Neural progenitor cell (in vitro differentiated cells): ENCODE measurements at regions not wholly inside any gene's neighbourhood (a gene's known extent, or its start where the extent isn't known, plus 50 kb on each side); places are given as distances from the start of the nearest gene placed in this dataset.

ENCODE experiments used
- DNase-seq: peaks from one replicate; pipeline ENCODE4 v3.0.0-alpha.2; 2016; ENCODE audit warnings: low spot score
- H2AFZ ChIP-seq: fragments of 200-600 bp; sonication (generic); replicated peaks from 2 replicates; pipeline ENCODE4 v1.6.1; 2016; ENCODE audit warnings: antibody characterized with exemption
- H3F3A ChIP-seq: fragments of 200-600 bp; sonication (generic); 2 replicates; pipeline ENCODE4 v1.6.1; 2016; ENCODE audit warnings: antibody characterized with exemption, low read depth
- H3K27ac ChIP-seq: fragments of 200-600 bp; sonication (generic); 2 replicates; pipeline ENCODE4 v1.5.1; 2016; ENCODE audit warnings: mild to moderate bottlenecking
- H3K27me3 ChIP-seq: fragments of 200-600 bp; sonication (generic); 2 replicates; pipeline ENCODE4 v1.6.1; 2016; ENCODE audit warnings: mild to moderate bottlenecking, moderate library complexity
- H3K36me3 ChIP-seq: fragments of 200-600 bp; sonication (generic); 2 replicates; pipeline ENCODE4 v1.5.1; 2016
- H3K4me1 ChIP-seq: fragments of 200-600 bp; sonication (generic); 2 replicates; pipeline ENCODE4 v1.6.1; 2016; ENCODE audit warnings: mixed run types
- H3K4me2 ChIP-seq: fragments of 200-600 bp; sonication (generic); 2 replicates; pipeline ENCODE4 v1.6.1; 2016
- H3K4me3 ChIP-seq: fragments of 200-600 bp; sonication (generic); 2 replicates; pipeline ENCODE4 v1.5.1; 2016
- H3K79me2 ChIP-seq: fragments of 200-600 bp; sonication (generic); 2 replicates; pipeline ENCODE4 v1.6.1; 2016; ENCODE audit warnings: low read depth
- H3K9ac ChIP-seq: fragments of 200-600 bp; sonication (generic); 2 replicates; pipeline ENCODE4 v1.6.1; 2016
- H3K9me3 ChIP-seq: fragments of 200-600 bp; sonication (generic); 2 replicates; pipeline ENCODE4 v1.5.1; 2016; ENCODE audit warnings: low read depth
- H4K20me1 ChIP-seq: fragments of 200-600 bp; sonication (generic); 2 replicates; pipeline ENCODE4 v1.6.1; 2016; ENCODE audit warnings: low read depth
- H3K27ac Mint-ChIP-seq: 3 replicates; pipeline ENCODE4 v1.8.0; 2021; ENCODE audit warnings: mixed read lengths
- H3K27me3 Mint-ChIP-seq: 2 replicates; pipeline ENCODE4 v1.8.0; 2022; ENCODE audit warnings: low read depth, mild to moderate bottlenecking, inconsistent platforms, moderate library complexity, mixed read lengths; ENCODE audit not compliant: insufficient read depth
- H3K36me3 Mint-ChIP-seq: 3 replicates; pipeline ENCODE4 v1.8.0; 2021; ENCODE audit warnings: mixed read lengths
- H3K4me1 Mint-ChIP-seq: 3 replicates; pipeline ENCODE4 v1.8.0; 2021; ENCODE audit warnings: mixed read lengths
- H3K4me3 Mint-ChIP-seq: 3 replicates; pipeline ENCODE4 v1.8.0; 2021; ENCODE audit warnings: mild to moderate bottlenecking, moderate library complexity, mixed read lengths
- H3K9me3 Mint-ChIP-seq: 3 replicates; pipeline ENCODE4 v1.8.0; 2020; ENCODE audit warnings: mixed read lengths
- EZH2 ChIP-seq: fragments of 200-600 bp; sonication (generic); IDR thresholded peaks from 2 replicates; pipeline ENCODE4 v1.6.1; 2017; ENCODE audit warnings: antibody characterized with exemption, mild to moderate bottlenecking, moderate library complexity
- EZH2phosphoT487 ChIP-seq: fragments of 200-600 bp; sonication (generic); IDR thresholded peaks from 2 replicates; pipeline ENCODE4 v1.6.1; 2017; ENCODE audit warnings: antibody characterized with exemption
- TF ChIP-seq, protein P1 (sequence below): fragments of 200-600 bp; sonication (generic); IDR thresholded peaks from 2 replicates; pipeline ENCODE4 v1.5.1; 2017; ENCODE audit warnings: antibody characterized with exemption, mild to moderate bottlenecking

DNA sequence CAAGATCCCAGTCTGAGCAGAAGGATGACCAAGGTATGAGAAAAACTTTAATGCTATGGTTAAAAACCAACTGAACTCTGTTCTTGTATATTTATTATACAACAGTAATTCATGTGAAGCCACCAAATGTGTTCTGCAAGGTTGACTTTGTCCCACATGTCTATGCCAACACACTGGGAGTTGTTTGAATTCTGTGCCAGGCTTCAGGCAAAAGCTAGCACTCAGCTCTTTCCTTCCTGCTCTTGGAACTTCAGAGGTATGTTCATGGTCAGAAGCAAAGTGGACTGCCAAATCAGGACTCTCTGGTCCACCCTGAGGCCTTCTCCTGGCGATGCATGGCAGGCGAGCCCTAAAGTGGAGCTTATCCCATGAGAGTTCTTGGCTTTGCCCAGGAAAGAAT lies 205.6 kb upstream of the AR start:
- no peaks in the 10 kb centered on the region for H3K27me3 ChIP-seq
- no peak for TF ChIP-seq EZH2
- no peak for TF ChIP-seq EZH2phosphoT487
- TF ChIP-seq, protein P1, sequence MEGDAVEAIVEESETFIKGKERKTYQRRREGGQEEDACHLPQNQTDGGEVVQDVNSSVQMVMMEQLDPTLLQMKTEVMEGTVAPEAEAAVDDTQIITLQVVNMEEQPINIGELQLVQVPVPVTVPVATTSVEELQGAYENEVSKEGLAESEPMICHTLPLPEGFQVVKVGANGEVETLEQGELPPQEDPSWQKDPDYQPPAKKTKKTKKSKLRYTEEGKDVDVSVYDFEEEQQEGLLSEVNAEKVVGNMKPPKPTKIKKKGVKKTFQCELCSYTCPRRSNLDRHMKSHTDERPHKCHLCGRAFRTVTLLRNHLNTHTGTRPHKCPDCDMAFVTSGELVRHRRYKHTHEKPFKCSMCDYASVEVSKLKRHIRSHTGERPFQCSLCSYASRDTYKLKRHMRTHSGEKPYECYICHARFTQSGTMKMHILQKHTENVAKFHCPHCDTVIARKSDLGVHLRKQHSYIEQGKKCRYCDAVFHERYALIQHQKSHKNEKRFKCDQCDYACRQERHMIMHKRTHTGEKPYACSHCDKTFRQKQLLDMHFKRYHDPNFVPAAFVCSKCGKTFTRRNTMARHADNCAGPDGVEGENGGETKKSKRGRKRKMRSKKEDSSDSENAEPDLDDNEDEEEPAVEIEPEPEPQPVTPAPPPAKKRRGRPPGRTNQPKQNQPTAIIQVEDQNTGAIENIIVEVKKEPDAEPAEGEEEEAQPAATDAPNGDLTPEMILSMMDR, result no peak
- no peak for DNase-seq
- H3K4me3 ChIP-seq, result no peak overlapping the region
- H3K36me3 ChIP-seq, result no peaks in the 10 kb centered on the region
- Mint-ChIP-seq H3K36me3 (no peaks in the 10 kb centered on the region), H3K27me3 (no peaks in the 10 kb centered on the region), H3K9me3 (no peaks in the 10 kb centered on the region), H3K27ac (no peak overlapping the region), H3K4me1 (no peaks in the 10 kb centered on the region), H3K4me3 (no peak overlapping the region)
- H2AFZ ChIP-seq, result no peak overlapping the region
- H3K9ac ChIP-seq, result no peak overlapping the region
- H3K4me2 ChIP-seq, result no peak overlapping the region
- no peaks in the 10 kb centered on the region for H3K79me2 ChIP-seq
- no peaks in the 10 kb centered on the region for H3K4me1 ChIP-seq
- no peaks in the 10 kb centered on the region for H3F3A ChIP-seq
- peaks cover under 1% of the 10 kb centered on the region for H3K9me3 ChIP-seq
- H3K27ac ChIP-seq, result no peak overlapping the region
- H4K20me1 ChIP-seq, result no peaks in the 10 kb centered on the region

DNA sequence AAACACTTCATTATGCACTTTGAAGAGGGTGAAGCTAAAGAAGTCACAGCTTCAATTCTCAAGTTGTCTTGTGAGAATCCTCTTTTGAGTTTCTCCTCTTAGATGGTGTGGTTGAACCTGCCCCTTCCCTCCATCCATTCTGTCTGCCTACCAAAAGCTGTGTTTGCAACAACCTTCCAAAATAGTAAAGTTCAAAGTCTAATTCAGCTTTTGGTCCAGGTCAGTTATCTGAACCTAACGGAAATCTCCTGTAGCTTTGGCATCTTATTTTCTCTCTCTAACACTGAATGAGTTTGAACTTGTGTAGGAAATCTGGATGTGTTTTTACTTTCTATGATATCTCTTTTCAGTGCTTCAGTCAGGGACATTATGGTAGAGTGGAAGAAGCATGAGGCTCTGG lies 201.7 kb upstream of the AR start:
- Mint-ChIP-seq H3K27ac (no peak overlapping the region), H3K9me3 (no peaks in the 10 kb centered on the region), H3K27me3 (no peaks in the 10 kb centered on the region), H3K36me3 (no peaks in the 10 kb centered on the region), H3K4me1 (no peaks in the 10 kb centered on the region), H3K4me3 (no peak overlapping the region)
- Histone ChIP-seq H4K20me1 (no peaks in the 10 kb centered on the region), H3K9ac (no peak overlapping the region), H3K27me3 (no peaks in the 10 kb centered on the region), H3K27ac (no peak overlapping the region), H3K4me1 (no peaks in the 10 kb centered on the region), H2AFZ (no peak overlapping the region), H3F3A (no peaks in the 10 kb centered on the region), H3K9me3 (peaks cover 3% of the 10 kb centered on the region), H3K4me2 (no peak overlapping the region), H3K79me2 (no peaks in the 10 kb centered on the region), H3K36me3 (no peaks in the 10 kb centered on the region), H3K4me3 (no peak overlapping the region)
- no peak for DNase-seq
- TF ChIP-seq EZH2phosphoT487 (no peak), EZH2 (no peak)
- TF ChIP-seq, protein P1, result no peak

DNA sequence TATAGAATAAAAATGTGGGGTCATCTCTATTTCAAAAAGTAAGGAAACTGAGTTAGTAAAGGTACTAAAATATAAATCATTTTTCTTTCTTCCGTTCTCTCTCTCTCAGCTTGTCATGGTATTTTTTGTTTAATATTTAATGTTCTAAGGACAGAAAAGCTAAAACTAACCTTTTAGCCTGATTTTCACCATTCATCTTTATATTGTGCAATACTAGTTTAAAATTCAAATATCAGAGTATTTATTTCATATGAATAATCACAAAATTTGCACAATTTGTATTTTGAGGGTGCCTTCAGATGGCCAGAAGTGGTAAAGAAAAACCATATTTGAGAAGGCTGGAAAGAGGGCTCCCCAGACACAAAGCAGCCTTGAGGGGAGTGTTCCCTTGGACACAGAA lies 197.6 kb upstream of the AR start:
- DNase-seq, result no peak
- Histone ChIP-seq H4K20me1 (no peaks in the 10 kb centered on the region), H3K9me3 (peaks cover 3% of the 10 kb centered on the region), H2AFZ (no peak overlapping the region), H3K79me2 (no peaks in the 10 kb centered on the region), H3F3A (no peaks in the 10 kb centered on the region), H3K4me2 (no peak overlapping the region), H3K27me3 (no peaks in the 10 kb centered on the region), H3K27ac (no peak overlapping the region), H3K4me1 (no peaks in the 10 kb centered on the region), H3K36me3 (no peaks in the 10 kb centered on the region), H3K9ac (no peak overlapping the region), H3K4me3 (no peak overlapping the region)
- no peaks in the 10 kb centered on the region for H3K9me3 Mint-ChIP-seq
- H3K4me1 Mint-ChIP-seq, result no peaks in the 10 kb centered on the region
- no peaks in the 10 kb centered on the region for H3K27me3 Mint-ChIP-seq
- no peak overlapping the region for H3K4me3 Mint-ChIP-seq
- TF ChIP-seq, protein P1, result no peak
- TF ChIP-seq EZH2phosphoT487 (no peak), EZH2 (no peak)
- no peaks in the 10 kb centered on the region for H3K36me3 Mint-ChIP-seq
- no peak overlapping the region for H3K27ac Mint-ChIP-seq

DNA sequence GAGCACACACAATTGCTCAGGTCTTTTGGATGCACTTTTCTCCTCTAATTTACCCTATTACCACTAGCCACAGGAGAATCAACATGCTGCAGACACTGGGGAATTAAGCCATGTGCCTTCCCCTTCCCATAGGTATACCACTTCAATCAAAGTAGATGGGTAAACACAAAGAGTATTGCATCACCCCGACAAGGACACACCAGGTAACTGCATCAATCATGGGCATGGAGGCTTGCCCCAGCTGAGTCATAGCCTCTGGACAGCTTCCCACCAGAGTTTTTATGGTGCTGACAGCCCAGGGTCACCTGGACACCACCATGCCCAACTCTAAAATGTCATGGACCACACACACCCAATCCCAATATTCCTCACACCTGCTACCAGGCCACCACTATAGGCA lies 197.2 kb upstream of the AR start:
- no peak overlapping the region for H3K4me3 Mint-ChIP-seq
- no peak for TF ChIP-seq EZH2phosphoT487
- TF ChIP-seq EZH2, result no peak
- TF ChIP-seq, protein P1, result no peak

More for the DNA sequence above, 197.2 kb upstream of the AR start:
- Histone ChIP-seq H3F3A (no peaks in the 10 kb centered on the region), H2AFZ (no peak overlapping the region), H3K4me1 (no peaks in the 10 kb centered on the region), H4K20me1 (no peaks in the 10 kb centered on the region), H3K36me3 (no peaks in the 10 kb centered on the region), H3K4me3 (no peak overlapping the region), H3K27ac (no peak overlapping the region), H3K9me3 (peaks cover 3% of the 10 kb centered on the region), H3K4me2 (no peak overlapping the region), H3K9ac (no peak overlapping the region), H3K27me3 (no peaks in the 10 kb centered on the region), H3K79me2 (no peaks in the 10 kb centered on the region)
- H3K27me3 Mint-ChIP-seq, result no peaks in the 10 kb centered on the region
- H3K36me3 Mint-ChIP-seq, result no peaks in the 10 kb centered on the region
- DNase-seq, result no peak
- H3K9me3 Mint-ChIP-seq, result no peaks in the 10 kb centered on the region
- no peaks in the 10 kb centered on the region for H3K4me1 Mint-ChIP-seq
- H3K27ac Mint-ChIP-seq, result no peak overlapping the region
